Dendritic cell treated with granulocyte-macrophage colony-stimulating factor and Interleukin-4, amounts not matched to agents 40 ng/mL and 50 ng/mL, for 4 days (primary cell): ENCODE measurements at regions not wholly inside any gene's neighbourhood (a gene's known extent, or its start where the extent isn't known, plus 50 kb on each side); places are given as distances from the start of the nearest gene placed in this dataset.

Experiments used
- H3K27ac Mint-ChIP-seq: one replicate; pipeline ENCODE4 v1.8.0; 2022; ENCODE audit warnings: mild to moderate bottlenecking, mixed read lengths
- H3K27me3 Mint-ChIP-seq: one replicate; pipeline ENCODE4 v1.8.0; 2022; ENCODE audit warnings: mild to moderate bottlenecking, mixed read lengths
- H3K36me3 Mint-ChIP-seq: one replicate; pipeline ENCODE4 v1.8.0; 2022; ENCODE audit warnings: low read depth, mixed read lengths
- H3K4me1 Mint-ChIP-seq: one replicate; pipeline ENCODE4 v1.8.0; 2022; ENCODE audit warnings: low read depth, mixed read lengths
- H3K4me3 Mint-ChIP-seq: one replicate; pipeline ENCODE4 v1.8.0; 2022; ENCODE audit warnings: mild to moderate bottlenecking, moderate library complexity, mixed read lengths
- H3K9me3 Mint-ChIP-seq: one replicate; pipeline ENCODE4 v1.8.0; 2022; ENCODE audit warnings: mixed read lengths
- intact Hi-C: fragments of 100-400 bp; cut with micrococcal nuclease; formaldehyde crosslinking; loops from one replicate; pipeline ENCODE4 v1.15.0; 2022

- intact Hi-C loops: no loop called here
- H3K4me1 Mint-ChIP-seq: peaks cover 5% of the 10 kb centered on the region
- no peak overlapping the region for H3K4me3 Mint-ChIP-seq
- H3K9me3 Mint-ChIP-seq: no peaks in the 10 kb centered on the region
- H3K27me3 Mint-ChIP-seq: no peaks in the 10 kb centered on the region
- H3K36me3 Mint-ChIP-seq: no peaks in the 10 kb centered on the region
- H3K27ac Mint-ChIP-seq: no peak overlapping the region
Observed at GRCh38 chr5:125210242-125210947, 464.0 kb upstream of the ZNF608 start.

GRCh38 chr5:125214080-125214479, 467.6 kb upstream of the ZNF608 start:
- Mint-ChIP-seq H3K36me3 (no peaks in the 10 kb centered on the region), H3K4me1 (no peaks in the 10 kb centered on the region), H3K4me3 (no peak overlapping the region), H3K9me3 (no peaks in the 10 kb centered on the region), H3K27ac (no peak overlapping the region), H3K27me3 (peaks cover 2% of the 10 kb centered on the region)
- intact Hi-C loops: no loop called here

GRCh38 chr5:125215593-125215992, 469.2 kb upstream of the ZNF608 start:
- Mint-ChIP-seq H3K4me3 (no peak overlapping the region), H3K36me3 (no peaks in the 10 kb centered on the region), H3K4me1 (no peaks in the 10 kb centered on the region), H3K27ac (no peak overlapping the region), H3K27me3 (peaks cover 2% of the 10 kb centered on the region), H3K9me3 (no peaks in the 10 kb centered on the region)
- intact Hi-C loops: no loop called here

DNA sequence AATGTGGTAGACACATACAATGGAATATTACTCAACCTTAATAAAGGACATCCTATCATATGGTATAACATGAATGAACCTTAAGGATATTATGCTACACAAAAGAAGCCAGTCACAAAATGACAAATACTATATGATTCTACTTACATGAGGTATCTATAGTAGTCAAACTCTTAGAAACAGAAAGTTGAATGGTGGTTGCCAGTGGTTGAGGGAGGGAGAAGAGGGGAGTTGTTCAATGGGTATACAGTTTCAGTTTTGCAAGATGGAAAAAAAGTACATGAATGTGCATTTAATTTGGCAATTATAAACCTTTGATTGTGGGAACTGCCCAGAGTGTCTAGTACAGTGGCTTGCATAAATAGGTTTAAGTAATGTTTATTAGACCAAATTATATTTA, 473.3 kb upstream of the ZNF608 start:
- H3K27me3 Mint-ChIP-seq: peaks cover 2% of the 10 kb centered on the region
- H3K4me3 Mint-ChIP-seq: no peak overlapping the region
- no peak overlapping the region for H3K27ac Mint-ChIP-seq
- H3K9me3 Mint-ChIP-seq: no peaks in the 10 kb centered on the region
- no peaks in the 10 kb centered on the region for H3K4me1 Mint-ChIP-seq
- no peaks in the 10 kb centered on the region for H3K36me3 Mint-ChIP-seq
- intact Hi-C loops: no loop called here

- intact Hi-C loops: no loop called here
- no peak overlapping the region for H3K4me3 Mint-ChIP-seq
- no peak overlapping the region for H3K27ac Mint-ChIP-seq
- no peaks in the 10 kb centered on the region for H3K36me3 Mint-ChIP-seq
- H3K9me3 Mint-ChIP-seq: no peaks in the 10 kb centered on the region
- peaks cover 2% of the 10 kb centered on the region for H3K27me3 Mint-ChIP-seq
- H3K4me1 Mint-ChIP-seq: no peaks in the 10 kb centered on the region
Observed at GRCh38 chr5:125220284-125220683, 473.8 kb upstream of the ZNF608 start.

DNA sequence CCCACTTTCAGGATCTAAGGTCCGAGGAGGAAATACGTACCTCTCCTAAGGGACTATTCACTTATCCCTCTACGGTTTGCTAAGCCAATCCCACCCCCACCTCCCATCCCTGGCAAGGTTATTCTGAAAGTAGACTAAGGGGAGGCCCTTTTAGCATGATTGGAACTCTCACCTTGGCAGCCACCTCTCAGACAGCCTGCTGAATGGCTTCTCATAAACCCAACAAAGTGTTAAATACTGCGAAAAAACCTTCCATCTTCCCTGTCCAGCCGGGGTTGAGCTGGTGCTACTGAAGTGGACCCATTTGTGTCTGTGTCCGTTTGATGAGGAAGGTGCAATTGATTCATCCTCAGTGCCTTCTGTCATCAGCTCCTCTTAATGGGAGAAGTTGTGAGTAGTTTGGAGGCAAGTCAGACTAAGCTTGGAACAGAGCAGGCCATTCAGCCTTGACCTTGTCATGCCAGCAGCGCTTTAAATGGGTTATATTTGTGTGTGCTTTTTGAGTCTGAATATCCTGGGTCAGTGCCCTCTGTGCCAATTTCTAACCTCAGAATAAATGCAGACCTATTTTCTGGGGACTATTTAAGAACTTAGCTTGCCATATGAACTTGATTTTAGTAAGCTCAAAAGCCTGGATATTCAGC, 476.3 kb upstream of the ZNF608 start:
- Mint-ChIP-seq H3K9me3 (no peaks in the 10 kb centered on the region), H3K36me3 (no peaks in the 10 kb centered on the region), H3K27me3 (no peaks in the 10 kb centered on the region), H3K4me3 (no peak overlapping the region), H3K4me1 (no peaks in the 10 kb centered on the region), H3K27ac (no peak overlapping the region)
- intact Hi-C loops: no loop called here

DNA sequence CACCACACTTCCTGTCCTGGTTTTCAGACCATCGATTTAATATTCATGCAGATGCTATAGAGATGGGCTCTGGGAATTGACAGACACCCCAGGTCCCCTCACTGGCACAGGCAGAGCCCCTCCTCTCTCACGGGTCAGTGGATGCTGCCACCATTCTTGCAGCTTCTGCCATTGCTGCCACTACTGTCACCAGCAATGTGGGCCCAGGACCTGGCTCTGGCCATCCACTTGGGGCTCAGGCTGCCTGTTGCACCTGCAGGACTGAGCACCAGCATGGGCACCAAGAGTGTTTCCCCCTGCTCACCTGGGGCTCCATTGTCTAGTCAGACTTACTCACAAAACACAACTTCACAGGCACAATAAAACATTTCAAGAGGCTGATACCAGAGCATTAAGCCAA, 479.0 kb upstream of the ZNF608 start:
- no peaks in the 10 kb centered on the region for H3K36me3 Mint-ChIP-seq
- no peaks in the 10 kb centered on the region for H3K27me3 Mint-ChIP-seq
- H3K4me1 Mint-ChIP-seq: no peaks in the 10 kb centered on the region
- no peak overlapping the region for H3K27ac Mint-ChIP-seq
- intact Hi-C loops: no loop called here
- H3K4me3 Mint-ChIP-seq: no peak overlapping the region
- H3K9me3 Mint-ChIP-seq: no peaks in the 10 kb centered on the region

GRCh38 chr5:125226825-125227224, 480.4 kb upstream of the ZNF608 start:
- Mint-ChIP-seq H3K27me3 (no peaks in the 10 kb centered on the region), H3K36me3 (no peaks in the 10 kb centered on the region), H3K9me3 (no peaks in the 10 kb centered on the region), H3K4me1 (no peaks in the 10 kb centered on the region), H3K27ac (no peak overlapping the region), H3K4me3 (no peak overlapping the region)
- intact Hi-C loops: no loop called here

DNA sequence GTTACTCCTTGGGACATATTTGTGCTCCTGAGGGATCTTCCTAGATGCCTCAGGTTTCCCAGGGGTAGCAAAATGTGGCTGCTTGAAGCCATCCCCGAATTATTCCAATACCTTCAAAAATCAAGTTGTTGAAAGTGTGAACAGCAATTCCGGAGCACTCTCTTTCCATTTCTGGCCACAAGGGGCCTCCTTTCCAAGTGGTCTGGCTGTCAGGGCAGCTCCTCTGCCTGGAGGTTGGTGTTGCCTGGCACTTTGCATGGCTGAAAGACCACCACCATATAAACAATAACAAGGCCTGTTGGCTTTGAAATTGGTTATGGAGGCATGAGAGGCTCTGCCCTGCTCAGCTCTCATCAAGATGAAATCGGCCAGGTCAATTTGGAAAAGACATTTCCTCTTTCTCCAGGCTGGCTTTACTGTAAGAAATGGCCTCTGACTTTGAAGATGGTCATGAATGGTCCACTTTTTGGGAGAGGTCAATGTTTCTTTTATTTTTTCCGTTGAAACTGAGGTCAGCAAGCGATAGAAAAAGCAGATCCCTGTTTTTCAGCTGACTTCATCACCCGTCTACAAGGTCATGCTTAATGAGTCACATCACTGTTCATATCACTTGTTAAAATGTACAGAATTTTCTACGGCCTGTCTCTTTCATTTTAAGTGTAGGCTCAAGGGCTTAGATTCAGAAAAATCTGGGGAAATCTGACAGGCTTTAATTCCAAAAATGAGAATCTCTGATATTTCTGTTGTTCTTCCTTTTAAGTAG, 481.1 kb upstream of the ZNF608 start:
- Mint-ChIP-seq H3K9me3 (no peaks in the 10 kb centered on the region), H3K36me3 (no peaks in the 10 kb centered on the region), H3K27me3 (no peaks in the 10 kb centered on the region), H3K4me3 (no peak overlapping the region), H3K4me1 (no peaks in the 10 kb centered on the region), H3K27ac (no peak overlapping the region)
- intact Hi-C loops: no loop called here

DNA sequence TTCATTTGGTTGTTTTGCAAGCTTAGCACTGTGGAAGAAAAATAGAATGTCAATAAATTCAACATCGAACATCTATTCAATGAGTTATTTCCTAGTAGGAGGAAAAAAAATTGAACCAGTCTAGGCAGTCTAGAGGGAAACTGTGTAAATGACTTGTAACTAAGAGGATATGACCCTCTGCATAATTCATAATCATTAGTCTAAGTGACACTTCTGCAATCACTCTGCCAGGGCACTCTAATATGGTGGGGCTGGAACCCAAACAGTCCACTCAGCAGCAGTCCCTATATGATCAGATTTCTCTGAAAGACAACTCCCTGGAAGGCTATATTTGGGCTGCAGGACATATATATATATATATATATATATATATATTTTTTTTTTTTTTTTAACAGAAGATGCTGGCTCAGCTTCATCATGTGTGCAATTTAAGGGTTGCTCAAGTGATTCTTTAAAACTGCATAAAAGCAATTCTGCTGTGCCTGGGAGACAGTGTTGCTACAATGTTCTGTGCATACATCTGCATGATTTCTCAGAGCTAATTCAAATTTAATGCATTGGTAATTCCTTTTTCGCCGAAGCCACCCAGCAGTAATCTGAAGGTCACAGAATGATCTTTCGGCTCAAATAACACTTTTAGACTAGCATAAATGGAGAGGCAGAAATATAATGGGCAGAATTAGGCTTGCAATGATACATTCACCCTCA, 482.1 kb upstream of the ZNF608 start:
- Mint-ChIP-seq H3K9me3 (no peaks in the 10 kb centered on the region), H3K4me3 (no peak overlapping the region), H3K4me1 (no peaks in the 10 kb centered on the region), H3K27me3 (no peaks in the 10 kb centered on the region), H3K27ac (no peak overlapping the region), H3K36me3 (no peaks in the 10 kb centered on the region)
- intact Hi-C loops: no loop called here

DNA sequence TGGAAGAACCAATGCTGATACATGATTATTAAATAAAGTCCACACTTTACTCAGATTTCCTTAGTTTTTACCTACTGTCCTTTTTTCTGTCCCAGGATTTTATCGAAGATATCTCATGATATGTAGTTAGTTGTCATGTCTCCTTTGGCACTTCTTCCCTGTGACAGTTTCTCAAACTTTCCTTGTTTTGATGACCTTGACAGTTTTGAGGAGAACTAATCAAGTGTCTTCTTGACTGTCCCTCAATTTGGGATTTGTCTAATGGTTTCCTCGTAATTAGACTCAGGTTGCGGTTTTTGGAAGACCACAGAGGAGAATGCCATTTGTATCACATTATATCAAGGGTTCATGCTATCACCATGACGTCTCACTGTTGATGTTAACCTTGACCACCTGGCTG, 483.1 kb upstream of the ZNF608 start:
- Mint-ChIP-seq H3K4me1 (no peaks in the 10 kb centered on the region), H3K36me3 (no peaks in the 10 kb centered on the region), H3K4me3 (no peak overlapping the region), H3K27me3 (no peaks in the 10 kb centered on the region), H3K9me3 (no peaks in the 10 kb centered on the region), H3K27ac (no peak overlapping the region)
- intact Hi-C loops: no loop called here

GRCh38 chr5:125232779-125233230, 486.4 kb upstream of the ZNF608 start:
- no peaks in the 10 kb centered on the region for H3K36me3 Mint-ChIP-seq
- no peak overlapping the region for H3K4me3 Mint-ChIP-seq
- intact Hi-C loops: no loop called here
- no peaks in the 10 kb centered on the region for H3K9me3 Mint-ChIP-seq
- H3K4me1 Mint-ChIP-seq: no peaks in the 10 kb centered on the region
- H3K27ac Mint-ChIP-seq: no peak overlapping the region
- no peaks in the 10 kb centered on the region for H3K27me3 Mint-ChIP-seq

DNA sequence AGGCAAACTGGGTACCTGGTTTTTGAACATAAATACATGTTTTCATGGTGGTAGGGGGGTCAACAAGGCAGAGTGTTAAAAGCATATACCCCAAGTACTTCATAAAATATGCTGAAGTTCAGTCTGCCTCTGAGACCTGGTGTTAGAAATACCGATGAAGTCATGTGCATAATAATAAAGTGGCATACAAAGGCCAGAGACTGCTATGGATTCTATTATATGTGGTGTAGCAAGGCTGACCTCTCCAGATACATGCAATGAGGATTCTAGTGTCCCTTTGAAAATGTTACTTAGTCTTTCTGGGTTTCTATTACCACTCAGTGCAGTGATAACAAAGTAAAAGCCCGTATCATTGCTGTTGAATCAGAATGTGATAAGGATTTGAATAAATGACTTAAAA, 487.5 kb upstream of the ZNF608 start:
- Mint-ChIP-seq H3K9me3 (no peaks in the 10 kb centered on the region), H3K4me1 (no peaks in the 10 kb centered on the region), H3K27ac (no peak overlapping the region), H3K27me3 (no peaks in the 10 kb centered on the region), H3K4me3 (no peak overlapping the region), H3K36me3 (no peaks in the 10 kb centered on the region)
- intact Hi-C loops: no loop called here

DNA sequence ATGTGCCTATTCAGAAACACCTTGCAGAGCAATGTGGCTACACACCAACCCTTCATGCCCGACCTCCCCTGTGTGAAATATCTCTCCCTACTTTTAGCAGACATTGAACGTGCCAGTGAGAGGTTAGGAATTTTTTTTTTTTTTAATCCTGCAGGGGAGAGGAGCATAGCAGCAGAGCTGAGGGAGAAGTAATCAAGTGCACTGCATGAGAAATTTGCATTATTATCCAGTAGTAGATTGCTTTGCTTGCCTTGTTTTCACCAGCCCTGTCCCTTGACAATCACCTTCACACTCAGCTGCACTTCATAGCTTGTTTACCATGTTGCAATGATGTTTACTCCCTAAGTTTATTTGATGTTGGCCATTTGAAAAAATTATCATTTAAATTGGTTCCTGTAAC, 489.6 kb upstream of the ZNF608 start:
- Mint-ChIP-seq H3K4me3 (no peak overlapping the region), H3K4me1 (no peaks in the 10 kb centered on the region), H3K9me3 (no peaks in the 10 kb centered on the region), H3K27me3 (no peaks in the 10 kb centered on the region), H3K27ac (no peak overlapping the region), H3K36me3 (no peaks in the 10 kb centered on the region)
- intact Hi-C loops: no loop called here
